Brain microvascular endothelial cell (primary cell): ENCODE measurements at regions not wholly inside any gene's neighbourhood (a gene's known extent, or its start where the extent isn't known, plus 50 kb on each side); places are given as distances from the start of the nearest gene placed in this dataset.

Source experiments
- DNase-seq: peaks from one replicate; pipeline ENCODE4 v3.0.0-alpha.2; 2020
- H3K27ac ChIP-seq: fragments of 250-450 bp; sonication (Bioruptor Pico); 2 replicates; pipeline ENCODE4 v1.5.1; 2020; ENCODE audit warnings: mild to moderate bottlenecking, moderate library complexity
- H3K27me3 ChIP-seq: fragments of 250-450 bp; sonication (Bioruptor Pico); replicated peaks from 2 replicates; pipeline ENCODE4 v1.5.1; 2020; ENCODE audit warnings: mild to moderate bottlenecking
- H3K36me3 ChIP-seq: fragments of 250-450 bp; sonication (Bioruptor Pico); replicated peaks from 2 replicates; pipeline ENCODE4 v1.5.1; 2020; ENCODE audit warnings: mild to moderate bottlenecking
- H3K4me3 ChIP-seq: 2 replicates; pipeline ENCODE4 v1.5.1; 2011; ENCODE audit warnings: low read depth, mild to moderate bottlenecking, control low read depth, low read length, moderate library complexity
- in situ Hi-C: cut with HindIII; loops from 2 replicates; pipeline ENCODE4 v1.10.0; 2017; ENCODE audit warnings: low sequenced_read_pairs, low pct_ligation_motif_present
- TF ChIP-seq, protein P1 (sequence below): IDR thresholded peaks from 2 replicates; pipeline ENCODE4 v1.5.1; 2011; ENCODE audit warnings: low read depth, mild to moderate bottlenecking, moderate library complexity, low read length, control low read depth, inconsistent platforms; ENCODE audit errors: missing control alignments

DNA sequence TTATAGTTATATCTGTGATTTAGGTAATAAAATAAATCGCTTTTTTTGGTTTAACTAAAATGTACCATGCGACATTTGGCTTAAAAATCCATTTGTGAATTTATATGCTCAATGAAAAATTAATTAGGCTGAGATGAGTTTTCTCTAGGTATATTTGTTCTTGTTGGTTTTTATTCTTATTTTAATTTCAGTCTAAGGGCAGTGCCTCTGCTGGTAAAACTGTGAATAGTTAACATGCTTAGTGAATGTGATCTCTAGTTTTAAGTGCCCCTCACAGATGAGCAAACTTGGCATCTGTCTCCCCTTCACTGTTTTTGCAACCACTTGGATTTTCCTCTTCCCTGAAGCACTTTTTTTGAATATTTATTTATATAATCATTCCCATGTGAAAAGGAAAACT lies 822.7 kb downstream of the GRIK2 start:
- Histone ChIP-seq H3K4me3 (no peak overlapping the region), H3K27ac (no peak overlapping the region), H3K36me3 (no peaks in the 10 kb centered on the region), H3K27me3 (no peaks in the 10 kb centered on the region)
- TF ChIP-seq, protein P1, sequence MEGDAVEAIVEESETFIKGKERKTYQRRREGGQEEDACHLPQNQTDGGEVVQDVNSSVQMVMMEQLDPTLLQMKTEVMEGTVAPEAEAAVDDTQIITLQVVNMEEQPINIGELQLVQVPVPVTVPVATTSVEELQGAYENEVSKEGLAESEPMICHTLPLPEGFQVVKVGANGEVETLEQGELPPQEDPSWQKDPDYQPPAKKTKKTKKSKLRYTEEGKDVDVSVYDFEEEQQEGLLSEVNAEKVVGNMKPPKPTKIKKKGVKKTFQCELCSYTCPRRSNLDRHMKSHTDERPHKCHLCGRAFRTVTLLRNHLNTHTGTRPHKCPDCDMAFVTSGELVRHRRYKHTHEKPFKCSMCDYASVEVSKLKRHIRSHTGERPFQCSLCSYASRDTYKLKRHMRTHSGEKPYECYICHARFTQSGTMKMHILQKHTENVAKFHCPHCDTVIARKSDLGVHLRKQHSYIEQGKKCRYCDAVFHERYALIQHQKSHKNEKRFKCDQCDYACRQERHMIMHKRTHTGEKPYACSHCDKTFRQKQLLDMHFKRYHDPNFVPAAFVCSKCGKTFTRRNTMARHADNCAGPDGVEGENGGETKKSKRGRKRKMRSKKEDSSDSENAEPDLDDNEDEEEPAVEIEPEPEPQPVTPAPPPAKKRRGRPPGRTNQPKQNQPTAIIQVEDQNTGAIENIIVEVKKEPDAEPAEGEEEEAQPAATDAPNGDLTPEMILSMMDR, result peak; percentile 5
- in situ Hi-C loops, result no loop called here
- no peak for DNase-seq

DNA sequence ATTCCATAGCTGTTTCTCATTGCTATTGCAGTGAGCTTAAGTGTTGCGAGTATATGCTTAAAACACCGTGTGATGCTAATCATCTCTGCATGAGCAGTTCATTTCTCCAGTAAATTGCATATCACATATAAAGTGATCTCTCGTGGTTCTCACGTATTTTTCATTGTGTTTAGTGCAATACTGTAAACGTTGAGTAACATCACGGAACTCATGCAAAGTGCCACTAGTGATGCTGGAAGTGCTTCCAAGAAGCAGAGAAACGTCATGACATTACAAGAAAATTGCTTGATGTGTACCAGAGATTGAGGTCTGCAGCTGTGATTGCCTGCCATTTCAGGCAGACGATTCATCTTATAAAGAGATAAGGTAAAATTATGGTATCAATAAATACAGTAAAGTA lies 830.4 kb downstream of the GRIK2 start:
- in situ Hi-C loops, result no loop called here
- Histone ChIP-seq H3K27ac (no peak overlapping the region), H3K4me3 (no peak overlapping the region), H3K36me3 (no peaks in the 10 kb centered on the region), H3K27me3 (no peaks in the 10 kb centered on the region)
- TF ChIP-seq, protein P1, result no peak
- no peak for DNase-seq

DNA sequence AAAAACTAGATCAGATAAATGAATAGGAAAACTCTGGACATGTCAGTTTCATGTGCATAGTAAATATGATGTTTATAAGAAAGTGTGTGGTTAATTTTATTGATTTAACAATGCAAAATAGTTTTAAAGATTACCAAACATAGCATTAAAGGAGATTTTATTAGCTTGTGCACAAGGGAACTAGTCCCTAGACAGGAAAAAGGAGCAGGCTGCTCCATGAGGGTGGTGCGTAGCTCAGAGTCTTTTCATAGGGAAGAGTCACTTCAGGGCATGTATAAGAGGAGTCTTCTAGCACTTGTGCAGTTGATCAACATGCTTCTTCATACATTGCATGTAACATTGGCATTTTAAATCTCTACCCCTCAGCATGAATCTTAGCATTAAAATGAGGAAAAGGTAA lies 835.8 kb downstream of the GRIK2 start:
- in situ Hi-C loops, result no loop called here
- DNase-seq, result no peak
- no peaks in the 10 kb centered on the region for H3K36me3 ChIP-seq
- TF ChIP-seq, protein P1, result no peak
- H3K27ac ChIP-seq, result no peak overlapping the region
- H3K4me3 ChIP-seq, result no peak overlapping the region
- no peaks in the 10 kb centered on the region for H3K27me3 ChIP-seq
